ENCODE measurements at regions not wholly inside any gene's neighbourhood (a gene's known extent, or its start where the extent isn't known, plus 50 kb on each side); places are given as distances from the start of the nearest gene placed in this dataset.

DNA sequence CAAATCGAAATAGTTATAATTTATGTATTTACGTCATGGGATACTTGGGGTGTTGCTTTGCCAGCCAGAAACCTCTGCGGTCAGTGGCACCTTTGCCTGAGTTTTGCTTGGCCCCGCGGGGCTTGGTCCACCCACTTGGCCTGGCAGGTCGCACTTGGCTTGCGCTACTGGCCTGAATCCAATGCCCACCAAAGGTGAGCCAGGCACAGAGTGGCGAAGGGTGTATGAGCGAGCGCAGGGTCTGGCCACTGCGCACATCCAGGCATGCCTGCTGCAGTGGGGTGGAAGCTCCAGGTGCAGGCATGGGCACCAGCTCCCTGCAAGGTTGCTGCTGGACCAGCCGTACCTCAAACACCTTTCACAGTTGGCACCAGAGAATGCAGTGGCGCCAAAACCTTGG lies 714.6 kb downstream of the CDH9 start:
- Histone ChIP-seq H3K4me1 (no peaks in the 10 kb centered on the region), H3K27ac (no peak overlapping the region), H3K27me3 (no peaks in the 10 kb centered on the region), H3K36me3 (no peaks in the 10 kb centered on the region), H3K4me3 (no peak overlapping the region), H3K9me3 (peaks cover 0 to 3% (median 0%) of the 10 kb centered on the region in 4 donors)
- TF ChIP-seq EP300 (IDR thresholded peaks at IDR 0.05) (no peak), POLR2A (IDR thresholded peaks at IDR 0.05) (no peak)
- TF ChIP-seq, protein P1, sequence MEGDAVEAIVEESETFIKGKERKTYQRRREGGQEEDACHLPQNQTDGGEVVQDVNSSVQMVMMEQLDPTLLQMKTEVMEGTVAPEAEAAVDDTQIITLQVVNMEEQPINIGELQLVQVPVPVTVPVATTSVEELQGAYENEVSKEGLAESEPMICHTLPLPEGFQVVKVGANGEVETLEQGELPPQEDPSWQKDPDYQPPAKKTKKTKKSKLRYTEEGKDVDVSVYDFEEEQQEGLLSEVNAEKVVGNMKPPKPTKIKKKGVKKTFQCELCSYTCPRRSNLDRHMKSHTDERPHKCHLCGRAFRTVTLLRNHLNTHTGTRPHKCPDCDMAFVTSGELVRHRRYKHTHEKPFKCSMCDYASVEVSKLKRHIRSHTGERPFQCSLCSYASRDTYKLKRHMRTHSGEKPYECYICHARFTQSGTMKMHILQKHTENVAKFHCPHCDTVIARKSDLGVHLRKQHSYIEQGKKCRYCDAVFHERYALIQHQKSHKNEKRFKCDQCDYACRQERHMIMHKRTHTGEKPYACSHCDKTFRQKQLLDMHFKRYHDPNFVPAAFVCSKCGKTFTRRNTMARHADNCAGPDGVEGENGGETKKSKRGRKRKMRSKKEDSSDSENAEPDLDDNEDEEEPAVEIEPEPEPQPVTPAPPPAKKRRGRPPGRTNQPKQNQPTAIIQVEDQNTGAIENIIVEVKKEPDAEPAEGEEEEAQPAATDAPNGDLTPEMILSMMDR (IDR thresholded peaks at IDR 0.05) = no peak
- no peak for DNase-seq (ENCODE audit: low spot score in 2 of 2)
- 93 to 95% methylated on average over 13 of the region's 13 CpGs for WGBS, 2 donors

- no peak for DNase-seq (ENCODE audit: low spot score in 2 of 2)
- Histone ChIP-seq H3K4me3 (no peak overlapping the region), H3K27me3 (no peaks in the 10 kb centered on the region), H3K4me1 (no peaks in the 10 kb centered on the region), H3K9me3 (peaks cover 0 to 3% (median 0%) of the 10 kb centered on the region in 4 donors), H3K36me3 (no peaks in the 10 kb centered on the region), H3K27ac (no peak overlapping the region)
- WGBS, 2 donors = 65 to 73% methylated on average over 2 of the region's 2 CpGs
- TF ChIP-seq POLR2A (IDR thresholded peaks at IDR 0.05) (no peak), EP300 (IDR thresholded peaks at IDR 0.05) (no peak)
- TF ChIP-seq, protein P1 (IDR thresholded peaks at IDR 0.05) = no peak
These were observed 717.1 kb downstream of the CDH9 start for GRCh38 chr5:26321278-26321677.

DNA sequence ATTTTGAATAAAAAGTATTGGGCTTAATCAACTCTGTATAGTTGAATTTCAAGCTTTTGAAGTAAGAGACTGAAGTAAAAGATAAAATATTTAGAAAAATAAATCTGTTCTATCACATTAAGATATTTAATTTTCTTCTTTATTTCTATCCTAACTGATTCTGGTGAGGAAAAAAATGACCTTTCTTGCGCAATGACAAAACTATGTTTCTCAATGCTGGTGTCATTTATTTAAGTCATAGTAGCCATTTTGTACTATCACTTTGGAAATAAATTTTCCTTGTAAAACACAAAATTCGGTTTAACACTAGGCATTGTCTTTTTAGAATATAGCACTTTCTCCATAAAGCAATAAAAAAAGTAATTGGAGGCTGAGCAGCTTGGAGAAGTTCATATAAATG lies 728.0 kb downstream of the CDH9 start:
- Histone ChIP-seq H3K36me3 (no peaks in the 10 kb centered on the region), H3K27ac (no peak overlapping the region), H3K27me3 (no peaks in the 10 kb centered on the region), H3K4me1 (no peaks in the 10 kb centered on the region), H3K9me3 (no peaks in the 10 kb centered on the region), H3K4me3 (no peak overlapping the region)
- TF ChIP-seq, protein P1 (IDR thresholded peaks at IDR 0.05) = no peak
- TF ChIP-seq POLR2A (IDR thresholded peaks at IDR 0.05) (no peak), EP300 (IDR thresholded peaks at IDR 0.05) (no peak)
- DNase-seq (ENCODE audit: low spot score in 2 of 2) = no peak
- 64 to 73% methylated on average over 2 of the region's 2 CpGs for WGBS, 2 donors

DNA sequence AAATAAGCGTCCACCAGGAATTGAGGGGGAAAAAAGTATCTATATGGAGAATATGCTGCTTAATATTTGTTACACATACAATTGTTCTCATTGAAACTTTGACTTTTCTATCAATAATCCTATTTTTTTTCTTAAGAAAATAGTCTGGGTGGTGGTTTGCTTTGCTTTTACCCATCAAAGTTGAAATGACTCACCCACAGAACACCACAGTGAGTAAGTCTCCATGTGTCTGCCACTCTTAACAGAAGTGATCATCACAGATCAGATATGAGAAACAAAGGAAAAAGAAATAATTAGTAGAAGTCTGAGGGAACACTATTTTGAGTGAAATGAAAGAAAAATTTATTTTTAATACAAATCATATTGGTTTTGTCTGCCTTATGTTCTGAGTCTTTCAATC lies 742.8 kb downstream of the CDH9 start:
- WGBS, 2 donors = 78 to 79% methylated on average over 1 of the region's 1 CpG
- TF ChIP-seq POLR2A (IDR thresholded peaks at IDR 0.05) = no peak
- no peak for TF ChIP-seq EP300 (IDR thresholded peaks at IDR 0.05)
- TF ChIP-seq, protein P1 (IDR thresholded peaks at IDR 0.05) = no peak

DNA sequence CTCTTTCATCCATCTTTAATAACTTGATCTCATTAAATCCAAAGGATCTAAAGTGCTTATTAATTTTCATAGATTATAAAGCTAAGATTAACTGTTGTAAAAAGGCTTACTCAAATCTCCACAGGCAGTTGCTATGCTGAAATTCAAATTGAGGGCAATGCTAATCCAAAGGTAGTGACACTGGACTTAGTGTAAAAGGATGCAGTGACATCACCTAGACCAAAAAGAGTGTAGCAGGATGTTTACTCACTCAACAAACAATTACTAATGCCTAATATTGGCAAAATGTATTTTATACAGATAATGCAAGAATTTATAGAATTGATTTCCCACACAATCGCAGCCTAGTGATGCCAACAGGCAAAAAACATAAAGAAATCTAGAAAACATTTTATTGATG lies 756.2 kb downstream of the CDH9 start:
- no peak for DNase-seq (ENCODE audit: low spot score in 2 of 2)
- H3K9me3 ChIP-seq = no peaks in the 10 kb centered on the region
- H3K4me3 ChIP-seq = no peak overlapping the region
- no peaks in the 10 kb centered on the region for H3K4me1 ChIP-seq
- no peak overlapping the region for H3K27ac ChIP-seq
- TF ChIP-seq EP300 (IDR thresholded peaks at IDR 0.05) (no peak), POLR2A (IDR thresholded peaks at IDR 0.05) (no peak)
- TF ChIP-seq, protein P1 (IDR thresholded peaks at IDR 0.05) = no peak
- 81 to 88% methylated on average over 1 of the region's 1 CpG for WGBS, 2 donors
- no peaks in the 10 kb centered on the region for H3K36me3 ChIP-seq
- no peaks in the 10 kb centered on the region for H3K27me3 ChIP-seq

More for the DNA sequence above, 742.8 kb downstream of the CDH9 start:
- Histone ChIP-seq H3K9me3 (no peaks in the 10 kb centered on the region), H3K27ac (no peak overlapping the region), H3K4me1 (no peaks in the 10 kb centered on the region), H3K36me3 (no peaks in the 10 kb centered on the region), H3K27me3 (no peaks in the 10 kb centered on the region), H3K4me3 (no peak overlapping the region)
- no peak for DNase-seq (ENCODE audit: low spot score in 2 of 2)

Data from tibial nerve (tissue), 4 donors.